Chondrocyte (in vitro differentiated cells): ENCODE measurements at regions not wholly inside any gene's neighbourhood (a gene's known extent, or its start where the extent isn't known, plus 50 kb on each side); places are given as distances from the start of the nearest gene placed in this dataset.
"Not testable (repeated sequence)": the region's sequence is repeated elsewhere in the genome, so short reads cannot be mapped to it uniquely, and the experiment has no call there.

Source experiments
- DNase-seq: peaks from one replicate; pipeline ENCODE4 v3.0.0; 2021; ENCODE audit warnings: mixed read lengths, low spot score
- H3K27ac Mint-ChIP-seq: one replicate; pipeline ENCODE4 v1.8.0; 2021; ENCODE audit warnings: mild to moderate bottlenecking, moderate library complexity, mixed read lengths; ENCODE audit not compliant: unreplicated experiment
- H3K27me3 Mint-ChIP-seq: 2 replicates; pipeline ENCODE4 v1.8.0; 2021; ENCODE audit warnings: low read depth, mixed read lengths
- H3K36me3 Mint-ChIP-seq: 2 replicates; pipeline ENCODE4 v1.8.0; 2021; ENCODE audit warnings: low read depth, mixed read lengths
- H3K4me1 Mint-ChIP-seq: 2 replicates; pipeline ENCODE4 v1.8.0; 2021; ENCODE audit warnings: low read depth, mild to moderate bottlenecking, mixed read lengths
- H3K4me3 Mint-ChIP-seq: one replicate; pipeline ENCODE4 v1.8.0; 2021; ENCODE audit warnings: mild to moderate bottlenecking, moderate library complexity, mixed read lengths; ENCODE audit not compliant: unreplicated experiment
- H3K9me3 Mint-ChIP-seq: 2 replicates; pipeline ENCODE4 v1.8.0; 2021; ENCODE audit warnings: low read depth, mixed read lengths
- CTCF ChIP-seq: fragments of 200-600 bp; sonication (generic); IDR thresholded peaks from 2 replicates; pipeline ENCODE4 v1.5.0; 2021; ENCODE audit warnings: antibody characterized with exemption, mild to moderate bottlenecking, moderate library complexity

GRCh38 chr3:72161881-72162595 lies 377.1 kb upstream of the PROK2 start:
- no peak for TF ChIP-seq CTCF
- DNase-seq = no peak
- Mint-ChIP-seq H3K4me1 (peaks cover 12% of the 10 kb centered on the region), H3K27me3 (peaks cover 3% of the 10 kb centered on the region), H3K36me3 (no peaks in the 10 kb centered on the region), H3K9me3 (no peaks in the 10 kb centered on the region), H3K27ac (peak overlapping the region; percentile 33), H3K4me3 (no peak overlapping the region)

- not testable (repeated sequence) for H3K27me3 Mint-ChIP-seq, H3K36me3 Mint-ChIP-seq, H3K9me3 Mint-ChIP-seq, H3K4me3 Mint-ChIP-seq, H3K27ac Mint-ChIP-seq, DNase-seq
- peaks cover 18% of the 10 kb centered on the region for H3K4me1 Mint-ChIP-seq
Measured at GRCh38 chr3:72161285-72161684, 376.3 kb upstream of the PROK2 start.

DNA sequence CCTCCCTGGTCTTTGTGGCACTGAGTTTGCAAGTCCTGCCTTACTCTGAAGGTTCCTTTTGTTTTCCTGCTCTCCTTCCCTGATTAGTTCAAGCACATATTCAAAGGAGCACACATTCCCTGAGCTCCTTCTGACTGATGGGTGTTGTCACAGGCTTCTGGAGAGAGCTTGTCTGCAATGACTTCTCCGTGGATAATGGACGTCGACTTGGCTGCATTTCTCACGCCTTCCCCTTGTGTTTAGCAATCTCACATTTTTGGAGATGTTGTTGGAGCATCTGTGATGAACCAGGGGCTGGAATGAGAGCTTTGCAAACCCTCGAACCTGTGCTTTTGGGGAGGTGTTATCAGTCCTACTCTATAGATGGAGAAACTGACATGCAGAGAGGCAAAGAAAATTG lies 375.4 kb upstream of the PROK2 start:
- no peak for TF ChIP-seq CTCF
- H3K27ac Mint-ChIP-seq = no peak overlapping the region
- no peaks in the 10 kb centered on the region for H3K9me3 Mint-ChIP-seq
- peaks cover 3% of the 10 kb centered on the region for H3K27me3 Mint-ChIP-seq
- no peak for DNase-seq
- H3K36me3 Mint-ChIP-seq = no peaks in the 10 kb centered on the region
- H3K4me1 Mint-ChIP-seq = peaks cover 27% of the 10 kb centered on the region
- H3K4me3 Mint-ChIP-seq = no peak overlapping the region

DNA sequence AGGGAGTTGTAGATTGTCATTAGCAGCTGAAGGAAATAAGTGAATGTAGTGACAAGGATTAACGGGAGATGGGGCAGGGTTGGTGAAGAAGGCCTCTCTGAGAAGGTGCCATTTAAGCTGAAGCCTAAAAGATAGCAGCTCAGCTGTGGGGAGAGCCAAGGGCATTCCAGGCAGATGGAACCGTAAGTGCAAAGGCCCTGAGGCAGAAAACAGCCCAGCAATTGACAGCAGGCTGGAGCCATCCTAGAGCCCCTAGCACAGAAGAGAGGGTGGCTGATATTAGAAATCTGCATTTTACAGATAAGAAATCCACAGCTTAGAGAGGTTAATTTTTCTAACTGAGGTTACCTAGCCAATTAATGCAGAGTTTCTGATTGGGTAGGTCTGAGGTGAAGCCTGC lies 374.5 kb upstream of the PROK2 start:
- Mint-ChIP-seq H3K27ac (no peak overlapping the region), H3K9me3 (peaks cover 2% of the 10 kb centered on the region), H3K4me1 (peaks cover 33% of the 10 kb centered on the region), H3K36me3 (no peaks in the 10 kb centered on the region), H3K4me3 (no peak overlapping the region), H3K27me3 (peaks cover 3% of the 10 kb centered on the region)
- DNase-seq = no peak
- no peak for TF ChIP-seq CTCF

- peaks cover 38% of the 10 kb centered on the region for H3K4me1 Mint-ChIP-seq
- no peak for TF ChIP-seq CTCF
- H3K9me3 Mint-ChIP-seq = peaks cover 2% of the 10 kb centered on the region
- H3K27me3 Mint-ChIP-seq = peaks cover 3% of the 10 kb centered on the region
- H3K4me3 Mint-ChIP-seq = no peak overlapping the region
- H3K36me3 Mint-ChIP-seq = no peaks in the 10 kb centered on the region
- no peak overlapping the region for H3K27ac Mint-ChIP-seq
- DNase-seq = no peak
Measured at GRCh38 chr3:72158639-72159326, 373.8 kb upstream of the PROK2 start.
